ENCODE measurements at regions not wholly inside any gene's neighbourhood (a gene's known extent, or its start where the extent isn't known, plus 50 kb on each side); places are given as distances from the start of the nearest gene placed in this dataset.

GRCh38 chr2:185161701-185162100 lies 563.4 kb downstream of the ZNF804A start:
- TF ChIP-seq CTCF (IDR thresholded peaks at IDR 0.05): no peak
- no peak for TF ChIP-seq ZNF138 (CRISPR knock-in tag; conservative IDR thresholded peaks at IDR 0.05)
- no peak for TF ChIP-seq JUN (CRISPR knock-in tag; IDR thresholded peaks at IDR 0.05)
- TF ChIP-seq HMGXB4 (CRISPR knock-in tag; IDR thresholded peaks at IDR 0.05): no peak
- TF ChIP-seq JAZF1 (CRISPR knock-in tag; IDR thresholded peaks at IDR 0.05): no peak
- no peak for TF ChIP-seq MAX (CRISPR knock-in tag; IDR thresholded peaks at IDR 0.05)
